DND-41 (cell line): ENCODE measurements at regions not wholly inside any gene's neighbourhood (a gene's known extent, or its start where the extent isn't known, plus 50 kb on each side); places are given as distances from the start of the nearest gene placed in this dataset.

ENCODE experiments used
- CTCF ChIP-seq: IDR thresholded peaks from 2 replicates; pipeline ENCODE4 v1.5.1; 2012; ENCODE audit warnings: borderline replicate concordance, low read length, moderate library complexity, mild to moderate bottlenecking; ENCODE audit not compliant: poor library complexity, severe bottlenecking; ENCODE audit errors: extremely low read depth
- EZH2 ChIP-seq: IDR thresholded peaks from 3 replicates; pipeline ENCODE4 v1.6.1; 2012; ENCODE audit warnings: borderline replicate concordance, low read depth, mild to moderate bottlenecking, moderate library complexity, low read length, inconsistent platforms; ENCODE audit not compliant: severe bottlenecking

GRCh38 chr13:64937302-64937701 is 2292.8 kb downstream of the PCDH9 start:
- TF ChIP-seq EZH2 = no peak
- no peak for TF ChIP-seq CTCF
